GM19395 (cell line): ENCODE measurements at regions not wholly inside any gene's neighbourhood (a gene's known extent, or its start where the extent isn't known, plus 50 kb on each side); places are given as distances from the start of the nearest gene placed in this dataset.
"Not testable (repeated sequence)": the region's sequence is repeated elsewhere in the genome, so short reads cannot be mapped to it uniquely, and the experiment has no call there.

ENCODE experiments used
- ATAC-seq: cut with Tn5 transposase; IDR thresholded peaks from one replicate; pipeline ENCODE4 v1.9.1; 2021; ENCODE audit warnings: mild to moderate bottlenecking, moderate library complexity; ENCODE audit not compliant: unreplicated experiment

DNA sequence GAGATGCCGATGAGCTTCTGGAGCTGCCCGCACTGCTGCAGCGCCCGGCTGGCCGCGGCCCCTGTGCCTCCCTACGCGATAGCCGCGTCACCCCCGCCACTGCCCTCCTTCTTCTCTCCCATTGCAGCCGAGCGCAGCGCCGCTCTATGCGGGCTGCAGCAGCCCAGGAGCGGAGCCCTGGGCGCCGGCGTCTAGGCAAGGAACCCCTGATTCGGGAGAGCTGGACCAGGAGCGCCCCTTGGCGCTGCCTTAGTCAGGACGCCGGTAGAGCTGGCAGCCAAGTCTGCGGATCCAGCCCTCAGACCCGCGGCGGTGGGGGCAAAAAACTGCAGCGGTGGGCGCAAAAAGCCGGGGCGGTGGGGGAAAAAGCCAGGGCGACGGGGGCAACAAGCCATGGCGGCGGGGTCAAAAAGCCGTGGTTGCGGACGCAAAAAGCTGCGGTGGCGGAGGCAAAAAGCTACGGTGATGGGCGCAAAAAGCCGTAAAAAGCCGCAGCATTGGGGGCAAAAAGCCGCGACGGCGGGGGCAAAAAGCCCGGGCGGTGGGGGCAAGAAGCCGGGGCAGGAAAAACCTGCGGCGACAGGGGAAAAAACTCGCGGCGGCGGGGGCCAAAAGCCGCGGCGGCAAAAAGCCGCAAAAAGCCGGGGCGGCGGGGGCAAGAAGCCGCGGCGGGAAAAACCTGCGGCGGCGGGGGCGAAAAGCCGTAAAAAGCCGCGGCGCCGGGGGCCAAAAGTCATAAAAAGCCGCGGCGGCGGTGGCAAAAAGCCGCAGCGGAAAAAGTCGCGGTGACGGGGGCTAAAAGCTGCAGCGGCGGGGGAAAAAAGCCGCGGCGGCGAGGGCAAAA is 1668.6 kb downstream of the RPIA start:
- ATAC-seq = not testable (repeated sequence)

GRCh38 chr2:90360731-90361035 is 1669.2 kb downstream of the RPIA start:
- not testable (repeated sequence) for ATAC-seq
